Activated T-cell treated with anti-CD3 and anti-CD28 coated beads, Interleukin-2, amount 50 U/mL, for 24 hours (primary cell): ENCODE measurements at regions not wholly inside any gene's neighbourhood (a gene's known extent, or its start where the extent isn't known, plus 50 kb on each side); places are given as distances from the start of the nearest gene placed in this dataset.

ENCODE experiments used
- DNase-seq: peaks from one replicate; pipeline ENCODE4 v3.0.0-alpha.2; 2020
- H3K27ac Mint-ChIP-seq: 2 replicates; pipeline ENCODE4 v1.8.0; 2020; ENCODE audit warnings: mild to moderate bottlenecking, mixed read lengths
- H3K27me3 Mint-ChIP-seq: 2 replicates; pipeline ENCODE4 v1.8.0; 2020; ENCODE audit warnings: mixed read lengths
- H3K36me3 Mint-ChIP-seq: 2 replicates; pipeline ENCODE4 v1.8.0; 2020; ENCODE audit warnings: low read depth, mixed read lengths
- H3K4me1 Mint-ChIP-seq: 2 replicates; pipeline ENCODE4 v1.8.0; 2020; ENCODE audit warnings: low read depth, mixed read lengths
- H3K4me3 Mint-ChIP-seq: 2 replicates; pipeline ENCODE4 v1.8.0; 2020; ENCODE audit warnings: mild to moderate bottlenecking, moderate library complexity, mixed read lengths
- H3K9me3 Mint-ChIP-seq: 2 replicates; pipeline ENCODE4 v1.8.0; 2020; ENCODE audit warnings: mixed read lengths

DNA sequence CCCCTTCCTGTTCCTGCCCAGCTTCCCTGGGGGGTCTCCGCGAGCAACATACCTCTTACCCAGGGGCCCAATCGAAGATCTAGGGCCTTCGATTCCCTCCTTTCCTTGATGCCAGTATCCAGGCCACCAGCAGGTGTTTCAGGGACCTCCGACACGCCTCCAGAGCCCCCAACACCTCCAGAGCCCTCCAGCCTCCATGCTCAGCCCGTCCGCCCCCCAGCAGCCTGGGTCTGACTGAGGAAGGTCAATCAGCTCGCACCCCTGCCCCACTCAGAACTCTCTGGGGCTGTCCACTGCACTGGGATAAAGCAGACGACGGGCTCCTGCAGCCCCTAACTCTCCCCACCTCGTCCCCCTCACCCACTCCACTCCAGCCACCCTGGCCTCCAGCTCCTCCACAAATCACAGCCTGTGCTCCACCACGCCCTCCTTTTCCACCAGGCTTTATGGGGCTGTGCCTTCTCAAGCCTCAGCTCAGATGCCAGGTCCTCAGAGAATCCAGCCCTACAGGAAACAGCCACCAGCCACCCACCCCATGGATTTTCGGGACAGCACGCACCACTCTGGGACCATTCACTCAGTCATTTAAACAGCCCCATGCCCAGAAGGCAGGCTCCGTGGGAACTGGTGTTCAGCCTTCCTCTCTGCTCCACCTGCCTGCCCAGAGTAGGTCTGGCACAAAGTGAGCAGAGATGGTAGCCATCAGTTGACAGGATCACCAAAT, 247.1 kb downstream of the RBFOX3 start:
- Mint-ChIP-seq H3K27me3 (peaks cover 42% of the 10 kb centered on the region), H3K4me3 (no peak overlapping the region), H3K9me3 (no peaks in the 10 kb centered on the region), H3K27ac (no peak overlapping the region), H3K4me1 (no peaks in the 10 kb centered on the region), H3K36me3 (no peaks in the 10 kb centered on the region)
- no peak for DNase-seq

DNA sequence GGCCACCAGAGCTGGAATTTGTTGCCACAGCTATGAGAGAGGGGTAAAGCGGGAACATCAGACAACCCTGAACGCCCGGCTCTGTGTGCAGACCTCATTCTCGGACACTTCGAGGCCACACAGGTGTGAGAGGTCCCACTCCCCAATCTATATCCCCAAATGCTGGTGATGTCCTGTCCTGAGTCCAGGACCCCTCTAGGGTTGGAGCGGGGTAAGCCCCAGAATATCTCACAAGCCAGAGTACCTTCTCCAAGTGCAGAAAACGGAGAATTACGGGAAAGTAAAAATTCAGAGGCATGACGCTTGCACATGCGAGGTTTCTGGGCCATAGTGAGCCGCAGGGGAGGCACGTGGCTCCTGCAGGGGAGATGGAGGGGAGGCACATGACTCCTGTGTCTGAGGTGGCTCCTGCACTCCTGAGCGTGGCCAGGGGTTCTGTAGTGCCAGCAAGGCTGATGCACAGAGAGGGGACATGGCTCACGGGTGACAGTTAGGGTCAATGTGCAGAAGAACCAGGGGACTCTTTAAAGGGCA, 248.0 kb downstream of the RBFOX3 start:
- Mint-ChIP-seq H3K4me1 (no peaks in the 10 kb centered on the region), H3K36me3 (no peaks in the 10 kb centered on the region), H3K4me3 (no peak overlapping the region), H3K27ac (no peak overlapping the region), H3K9me3 (no peaks in the 10 kb centered on the region), H3K27me3 (peaks cover 49% of the 10 kb centered on the region)
- no peak for DNase-seq

DNA sequence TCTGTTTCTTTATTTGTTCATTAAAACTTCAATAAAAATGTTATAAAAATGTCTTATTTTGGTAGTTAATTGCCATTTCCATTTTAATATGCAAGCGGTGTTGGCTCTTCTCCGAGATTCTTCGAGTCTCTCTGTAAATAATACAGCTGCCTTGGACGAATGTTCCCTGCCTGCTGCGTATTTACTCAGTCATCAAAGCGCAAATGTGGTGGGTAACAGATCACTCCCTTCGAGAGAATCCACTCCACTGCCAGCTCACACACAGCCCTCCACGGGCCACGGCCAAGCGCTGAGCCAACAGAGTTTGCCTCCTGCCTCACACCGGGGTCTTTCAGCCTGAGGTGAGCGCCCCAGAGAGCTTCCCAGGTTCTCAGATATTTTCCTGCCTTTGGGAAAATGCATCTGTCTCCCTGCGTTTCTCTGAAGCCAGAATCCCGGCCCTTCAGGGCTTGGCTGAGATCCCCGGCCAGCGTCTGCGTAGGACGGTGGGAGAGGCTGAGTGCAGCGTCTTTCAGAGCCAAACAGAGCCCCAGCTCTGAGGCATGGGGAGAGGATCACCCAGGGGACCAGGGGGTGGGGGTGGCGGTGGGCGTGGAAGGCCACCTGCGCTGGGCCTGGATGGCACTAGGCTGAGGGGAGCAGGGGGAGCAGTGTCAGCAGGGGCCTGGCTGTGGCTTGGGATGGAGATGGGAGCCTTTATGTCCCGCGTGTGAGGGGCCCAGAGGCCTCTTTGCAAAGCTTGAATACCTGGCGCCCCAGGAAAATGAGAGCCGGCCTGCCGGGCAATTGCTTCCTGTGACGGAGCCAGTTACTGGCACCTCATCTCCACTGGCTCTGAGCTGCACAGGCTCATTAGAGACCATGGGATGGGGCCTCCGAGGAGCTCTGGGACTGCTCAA, 248.7 kb downstream of the RBFOX3 start:
- H3K4me3 Mint-ChIP-seq = no peak overlapping the region
- H3K9me3 Mint-ChIP-seq = no peaks in the 10 kb centered on the region
- peaks cover 53% of the 10 kb centered on the region for H3K27me3 Mint-ChIP-seq
- DNase-seq = no peak
- no peaks in the 10 kb centered on the region for H3K36me3 Mint-ChIP-seq
- H3K27ac Mint-ChIP-seq = no peak overlapping the region
- no peaks in the 10 kb centered on the region for H3K4me1 Mint-ChIP-seq

GRCh38 chr17:79361221-79361734, 249.6 kb downstream of the RBFOX3 start:
- H3K27me3 Mint-ChIP-seq = peaks cover 61% of the 10 kb centered on the region
- no peaks in the 10 kb centered on the region for H3K36me3 Mint-ChIP-seq
- no peaks in the 10 kb centered on the region for H3K4me1 Mint-ChIP-seq
- no peak for DNase-seq
- H3K4me3 Mint-ChIP-seq = no peak overlapping the region
- H3K27ac Mint-ChIP-seq = no peak overlapping the region
- no peaks in the 10 kb centered on the region for H3K9me3 Mint-ChIP-seq

GRCh38 chr17:79360196-79360595, 250.7 kb downstream of the RBFOX3 start:
- Mint-ChIP-seq H3K27me3 (peaks cover 64% of the 10 kb centered on the region), H3K4me3 (no peak overlapping the region), H3K27ac (no peak overlapping the region), H3K4me1 (no peaks in the 10 kb centered on the region), H3K9me3 (no peaks in the 10 kb centered on the region), H3K36me3 (no peaks in the 10 kb centered on the region)
- DNase-seq = no peak

GRCh38 chr17:79356839-79357447, 253.9 kb downstream of the RBFOX3 start:
- Mint-ChIP-seq H3K4me3 (no peak overlapping the region), H3K9me3 (peaks cover 4% of the 10 kb centered on the region), H3K36me3 (no peaks in the 10 kb centered on the region), H3K27me3 (peaks cover 67% of the 10 kb centered on the region), H3K4me1 (no peaks in the 10 kb centered on the region), H3K27ac (no peak overlapping the region)
- no peak for DNase-seq

DNA sequence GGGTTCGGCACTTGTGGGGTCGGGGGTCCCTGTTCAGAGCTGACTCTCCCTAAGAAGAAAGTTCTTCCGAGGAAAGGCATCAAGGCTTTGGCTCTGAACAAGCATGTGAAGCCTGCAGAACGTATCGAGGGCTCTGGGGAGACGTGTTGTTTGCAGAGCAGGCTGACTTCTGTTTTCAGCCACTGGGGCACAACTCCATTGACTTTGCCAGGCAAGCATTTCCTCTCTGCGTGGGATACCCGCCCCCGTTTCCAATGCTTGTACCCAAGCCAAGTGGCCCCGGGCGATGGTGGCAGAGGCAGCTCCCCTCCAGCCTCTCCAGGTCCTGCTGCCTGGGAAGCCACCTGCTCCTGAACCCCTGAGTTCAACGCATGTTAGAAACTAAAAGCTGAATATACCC, 255.7 kb downstream of the RBFOX3 start:
- peaks cover 65% of the 10 kb centered on the region for H3K27me3 Mint-ChIP-seq
- no peak overlapping the region for H3K4me3 Mint-ChIP-seq
- peaks cover 4% of the 10 kb centered on the region for H3K9me3 Mint-ChIP-seq
- H3K4me1 Mint-ChIP-seq = no peaks in the 10 kb centered on the region
- H3K27ac Mint-ChIP-seq = no peak overlapping the region
- H3K36me3 Mint-ChIP-seq = no peaks in the 10 kb centered on the region
- DNase-seq = no peak

GRCh38 chr17:79354173-79354820, 256.6 kb downstream of the RBFOX3 start:
- H3K27ac Mint-ChIP-seq = no peak overlapping the region
- H3K9me3 Mint-ChIP-seq = peaks cover 4% of the 10 kb centered on the region
- H3K36me3 Mint-ChIP-seq = no peaks in the 10 kb centered on the region
- H3K27me3 Mint-ChIP-seq = peaks cover 72% of the 10 kb centered on the region
- no peak for DNase-seq
- H3K4me3 Mint-ChIP-seq = no peak overlapping the region
- no peaks in the 10 kb centered on the region for H3K4me1 Mint-ChIP-seq

DNA sequence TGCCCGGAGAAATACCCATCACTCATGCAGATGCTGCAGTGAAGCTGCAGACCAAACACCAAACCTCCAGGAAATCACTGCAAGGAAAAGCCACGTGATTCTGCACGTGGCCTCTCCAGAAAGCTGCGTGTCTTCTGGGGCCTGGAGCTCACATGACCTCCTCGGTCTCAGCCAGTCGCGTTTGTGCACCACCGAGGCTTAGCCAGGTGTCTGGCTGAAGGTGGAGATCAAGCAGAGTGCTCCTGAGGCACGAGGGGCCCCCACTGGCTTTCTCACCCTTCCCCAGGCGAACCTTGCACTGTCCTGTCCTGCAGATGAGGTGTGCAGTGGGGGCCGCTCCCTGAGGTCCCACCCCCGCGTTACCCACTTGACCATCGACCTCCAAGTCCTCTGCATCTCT, 257.3 kb downstream of the RBFOX3 start:
- Mint-ChIP-seq H3K4me1 (no peaks in the 10 kb centered on the region), H3K27me3 (peaks cover 72% of the 10 kb centered on the region), H3K4me3 (no peak overlapping the region), H3K36me3 (no peaks in the 10 kb centered on the region), H3K9me3 (peaks cover 4% of the 10 kb centered on the region), H3K27ac (no peak overlapping the region)
- DNase-seq = no peak

GRCh38 chr17:79353016-79353415, 257.8 kb downstream of the RBFOX3 start:
- Mint-ChIP-seq H3K36me3 (no peaks in the 10 kb centered on the region), H3K4me1 (no peaks in the 10 kb centered on the region), H3K27ac (no peak overlapping the region), H3K4me3 (no peak overlapping the region), H3K9me3 (peaks cover 4% of the 10 kb centered on the region), H3K27me3 (peaks cover 70% of the 10 kb centered on the region)
- DNase-seq = no peak

- H3K27me3 Mint-ChIP-seq = peaks cover 60% of the 10 kb centered on the region
- no peaks in the 10 kb centered on the region for H3K36me3 Mint-ChIP-seq
- no peaks in the 10 kb centered on the region for H3K4me1 Mint-ChIP-seq
- no peak for DNase-seq
- peaks cover 4% of the 10 kb centered on the region for H3K9me3 Mint-ChIP-seq
- no peak overlapping the region for H3K27ac Mint-ChIP-seq
- H3K4me3 Mint-ChIP-seq = no peak overlapping the region
These were observed 260.3 kb downstream of the RBFOX3 start for GRCh38 chr17:79350533-79350932.

- H3K4me3 Mint-ChIP-seq = no peak overlapping the region
- no peaks in the 10 kb centered on the region for H3K36me3 Mint-ChIP-seq
- peaks cover 10% of the 10 kb centered on the region for H3K9me3 Mint-ChIP-seq
- no peaks in the 10 kb centered on the region for H3K4me1 Mint-ChIP-seq
- DNase-seq = no peak
- H3K27ac Mint-ChIP-seq = no peak overlapping the region
- peaks cover 60% of the 10 kb centered on the region for H3K27me3 Mint-ChIP-seq
These were observed 261.1 kb downstream of the RBFOX3 start for GRCh38 chr17:79349506-79350400.

- Mint-ChIP-seq H3K36me3 (no peaks in the 10 kb centered on the region), H3K9me3 (peaks cover 7% of the 10 kb centered on the region), H3K27ac (no peak overlapping the region), H3K4me3 (no peak overlapping the region), H3K27me3 (peaks cover 39% of the 10 kb centered on the region), H3K4me1 (no peaks in the 10 kb centered on the region)
- no peak for DNase-seq
These were observed 267.8 kb downstream of the ENGASE start for GRCh38 chr17:79342376-79342775.
